Liver (tissue), 8 donors: ENCODE measurements at regions not wholly inside any gene's neighbourhood (a gene's known extent, or its start where the extent isn't known, plus 50 kb on each side); places are given as distances from the start of the nearest gene placed in this dataset.

ENCODE experiments used
- DNase-seq: peaks from one replicate; pipeline ENCODE4 v3.0.0-alpha.2; 2017; ENCODE audit warnings: low spot score
- H3K27ac ChIP-seq, 2 donors: one replicate each; pipeline ENCODE4 v1.7.0; 2013; ENCODE audit warnings: inconsistent platforms in 2 of 2, low read length in 2 of 2, control low read depth in 1 of 2, low read depth in 1 of 2, mild to moderate bottlenecking in 1 of 2
- H3K27me3 ChIP-seq, 4 donors: one replicate each; pipeline versions ENCODE4 v1.6.1 to v1.7.0; 2013; ENCODE audit warnings: low read length in 3 of 4, inconsistent platforms in 1 of 4, mild to moderate bottlenecking in 1 of 4, moderate library complexity in 1 of 4; ENCODE audit not compliant: control insufficient read depth in 4 of 4, insufficient read depth in 4 of 4
- H3K36me3 ChIP-seq, 4 donors: one replicate each; pipeline versions ENCODE4 v1.6.1 to v1.7.0; 2013; ENCODE audit warnings: low read length in 3 of 4, mild to moderate bottlenecking in 3 of 4, low read depth in 1 of 4, moderate library complexity in 1 of 4; ENCODE audit not compliant: control insufficient read depth in 4 of 4, insufficient read depth in 3 of 4
- H3K4me1 ChIP-seq, 4 donors: one replicate each; pipeline versions ENCODE4 v1.6.1 to v1.7.0; 2013; ENCODE audit warnings: low read length in 3 of 4, mild to moderate bottlenecking in 3 of 4, moderate library complexity in 1 of 4; ENCODE audit not compliant: control insufficient read depth in 4 of 4, insufficient read depth in 4 of 4
- H3K4me3 ChIP-seq, 3 donors: one replicate each; pipeline versions ENCODE4 v1.6.1 to v1.7.0; 2013; ENCODE audit warnings: low read length in 3 of 3, control low read depth in 1 of 3, low read depth in 1 of 3, mild to moderate bottlenecking in 1 of 3
- H3K9ac ChIP-seq, 2 donors: one replicate each; pipeline ENCODE4 v1.7.0; 2013; ENCODE audit warnings: low read length in 2 of 2, mild to moderate bottlenecking in 2 of 2, moderate library complexity in 2 of 2, control low read depth in 1 of 2, low read depth in 1 of 2
- H3K9me3 ChIP-seq, 4 donors: one replicate each; pipeline versions ENCODE4 v1.6.1 to v1.7.0; 2013; ENCODE audit warnings: low read length in 3 of 4; ENCODE audit not compliant: control insufficient read depth in 4 of 4
- ATF3 ChIP-seq: IDR thresholded peaks from 2 replicates; pipeline ENCODE4 v1.6.1; 2016; ENCODE audit warnings: antibody characterized with exemption
- CTCF ChIP-seq: fragments of 150-350 bp; IDR thresholded peaks from 2 replicates; pipeline ENCODE4 v1.5.1; 2017; ENCODE audit warnings: improper control_type of control experiment, low read depth, low read length; ENCODE audit not compliant: missing input control
- EGR1 ChIP-seq, 2 donors: IDR thresholded peaks; 2 replicates each; pipeline ENCODE4 v1.6.1; 2016 to 2018; ENCODE audit warnings: antibody characterized with exemption in 2 of 2, low read depth in 2 of 2
- FOXA1 ChIP-seq: IDR thresholded peaks from 2 replicates; pipeline ENCODE4 v1.6.1; 2016; ENCODE audit warnings: antibody characterized with exemption
- FOXA2 ChIP-seq: IDR thresholded peaks from 2 replicates; pipeline ENCODE4 v1.6.1; 2016; ENCODE audit warnings: antibody characterized with exemption
- GABPA ChIP-seq, 2 donors: IDR thresholded peaks in 1 of 2; conservative IDR thresholded peaks in 1 of 2; 2 replicates each; pipeline ENCODE4 v1.6.1; 2016; ENCODE audit warnings: antibody characterized with exemption in 2 of 2, mild to moderate bottlenecking in 1 of 2, moderate library complexity in 1 of 2
- HNF4A ChIP-seq, 2 donors: conservative IDR thresholded peaks; 2 replicates each; pipeline ENCODE4 v1.6.1; 2016; ENCODE audit warnings: antibody characterized with exemption in 2 of 2, mild to moderate bottlenecking in 2 of 2
- JUND ChIP-seq, 2 donors: IDR thresholded peaks; 2 replicates each; pipeline ENCODE4 v1.6.1; 2016; ENCODE audit warnings: antibody characterized with exemption in 2 of 2
- MAX ChIP-seq: IDR thresholded peaks from 2 replicates; pipeline ENCODE4 v1.6.1; 2016; ENCODE audit warnings: antibody characterized with exemption
- NR2F2 ChIP-seq: IDR thresholded peaks from 2 replicates; pipeline ENCODE4 v1.6.1; 2016; ENCODE audit warnings: antibody characterized with exemption
- REST ChIP-seq: IDR thresholded peaks from 2 replicates; pipeline ENCODE4 v1.6.1; 2016; ENCODE audit warnings: antibody characterized with exemption, mild to moderate bottlenecking
- RXRA ChIP-seq, 2 donors: IDR thresholded peaks; 2 replicates each; pipeline ENCODE4 v1.6.1; 2017 to 2018; ENCODE audit warnings: antibody characterized with exemption in 2 of 2, mild to moderate bottlenecking in 1 of 2
- SP1 ChIP-seq: IDR thresholded peaks from 2 replicates; pipeline ENCODE4 v1.6.1; 2018; ENCODE audit warnings: antibody characterized with exemption, mild to moderate bottlenecking
- TAF1 ChIP-seq: conservative IDR thresholded peaks from 2 replicates; pipeline ENCODE4 v1.6.1; 2016; ENCODE audit warnings: antibody characterized with exemption, mild to moderate bottlenecking
- YY1 ChIP-seq: IDR thresholded peaks from 2 replicates; pipeline ENCODE4 v1.6.1; 2016; ENCODE audit warnings: antibody characterized with exemption, mild to moderate bottlenecking
- ZBTB33 ChIP-seq: IDR thresholded peaks from 2 replicates; pipeline ENCODE4 v1.6.1; 2016; ENCODE audit warnings: antibody characterized with exemption
- WGBS: extraction: QIAGEN DNeasy Blood & Tissue Kit; methylation state at CpG from one replicate; pipeline ENCODE4 v1.1.7; 2013; 5-methylcytosine and 5-hydroxymethylcytosine counted together
- donor health status: healthy.
- donor health status: healthy.
- donor health status: healthy.
- donor health status: healthy.
- donor health status: healthy.

- no peak for DNase-seq
- H3K27ac ChIP-seq, result no peak overlapping the region
- no peaks in the 10 kb centered on the region for H3K36me3 ChIP-seq
- H3K9ac ChIP-seq, result no peak overlapping the region
- H3K9me3 ChIP-seq, result no peaks in the 10 kb centered on the region
- TF ChIP-seq GABPA (IDR thresholded peaks at IDR 0.05 in 1 of 2, conservative IDR thresholded peaks at IDR 0.05 in 1 of 2) (no peak), EGR1 (IDR thresholded peaks at IDR 0.05; ENCODE audit: low read depth in 2 of 2) (no peak), ZBTB33 (no peak), REST (no peak), ATF3 (no peak), FOXA1 (no peak), YY1 (no peak), JUND (IDR thresholded peaks at IDR 0.05) (no peak), MAX (no peak), FOXA2 (no peak), NR2F2 (no peak), TAF1 (no peak), HNF4A (conservative IDR thresholded peaks at IDR 0.05) (no peak), SP1 (no peak), RXRA (IDR thresholded peaks at IDR 0.05) (no peak), CTCF (no peak)
- H3K4me1 ChIP-seq, result no peaks in the 10 kb centered on the region
- WGBS, result 93% methylated on average over 1 of the region's 1 CpG
- peaks cover 0 to 4% (median 0%) of the 10 kb centered on the region in 4 donors for H3K27me3 ChIP-seq
- no peak overlapping the region for H3K4me3 ChIP-seq
Observed at GRCh38 chr12:97854477-97854876, 391.9 kb downstream of the RMST start.

GRCh38 chr12:97862072-97862471 lies 399.5 kb downstream of the RMST start:
- no peaks in the 10 kb centered on the region for H3K4me1 ChIP-seq
- H3K27ac ChIP-seq, result no peak overlapping the region
- peaks cover 0 to 3% (median 0%) of the 10 kb centered on the region in 4 donors for H3K9me3 ChIP-seq
- TF ChIP-seq GABPA (IDR thresholded peaks at IDR 0.05 in 1 of 2, conservative IDR thresholded peaks at IDR 0.05 in 1 of 2) (no peak), REST (no peak), RXRA (IDR thresholded peaks at IDR 0.05) (no peak), FOXA2 (no peak), MAX (no peak)
- H3K36me3 ChIP-seq, result no peaks in the 10 kb centered on the region
- no peak overlapping the region for H3K4me3 ChIP-seq
- DNase-seq, result no peak
- 47% methylated on average over 2 of the region's 2 CpGs for WGBS
- no peaks in the 10 kb centered on the region for H3K27me3 ChIP-seq
- no peak overlapping the region for H3K9ac ChIP-seq
